ENCODE measurements at regions not wholly inside any gene's neighbourhood (a gene's known extent, or its start where the extent isn't known, plus 50 kb on each side); places are given as distances from the start of the nearest gene placed in this dataset.

DNA sequence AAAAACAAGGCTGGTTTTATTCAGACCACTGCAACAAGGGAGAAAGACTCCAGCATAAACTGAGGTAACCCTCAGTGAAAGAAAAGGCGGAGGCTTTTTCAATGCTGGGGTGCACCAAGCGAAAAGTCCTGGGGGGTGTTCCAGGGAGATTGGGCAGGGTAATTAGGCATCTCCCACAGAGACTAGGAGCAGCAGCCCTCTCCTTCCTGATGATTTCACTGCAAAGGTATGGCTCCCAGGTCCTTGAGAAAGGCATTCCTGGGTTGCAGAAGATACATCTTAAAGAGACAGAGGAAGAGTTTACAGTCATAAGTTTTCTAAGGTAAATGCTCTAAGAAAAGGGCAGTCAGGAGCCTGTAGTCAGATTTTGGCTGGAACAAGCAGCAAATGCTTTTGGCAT is 412.0 kb downstream of the FOXO1 start:
- TF ChIP-seq, protein P1, sequence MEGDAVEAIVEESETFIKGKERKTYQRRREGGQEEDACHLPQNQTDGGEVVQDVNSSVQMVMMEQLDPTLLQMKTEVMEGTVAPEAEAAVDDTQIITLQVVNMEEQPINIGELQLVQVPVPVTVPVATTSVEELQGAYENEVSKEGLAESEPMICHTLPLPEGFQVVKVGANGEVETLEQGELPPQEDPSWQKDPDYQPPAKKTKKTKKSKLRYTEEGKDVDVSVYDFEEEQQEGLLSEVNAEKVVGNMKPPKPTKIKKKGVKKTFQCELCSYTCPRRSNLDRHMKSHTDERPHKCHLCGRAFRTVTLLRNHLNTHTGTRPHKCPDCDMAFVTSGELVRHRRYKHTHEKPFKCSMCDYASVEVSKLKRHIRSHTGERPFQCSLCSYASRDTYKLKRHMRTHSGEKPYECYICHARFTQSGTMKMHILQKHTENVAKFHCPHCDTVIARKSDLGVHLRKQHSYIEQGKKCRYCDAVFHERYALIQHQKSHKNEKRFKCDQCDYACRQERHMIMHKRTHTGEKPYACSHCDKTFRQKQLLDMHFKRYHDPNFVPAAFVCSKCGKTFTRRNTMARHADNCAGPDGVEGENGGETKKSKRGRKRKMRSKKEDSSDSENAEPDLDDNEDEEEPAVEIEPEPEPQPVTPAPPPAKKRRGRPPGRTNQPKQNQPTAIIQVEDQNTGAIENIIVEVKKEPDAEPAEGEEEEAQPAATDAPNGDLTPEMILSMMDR (conservative IDR thresholded peaks at IDR 0.05; ENCODE audit: low read length) = no peak
- no peak for TF ChIP-seq EZH2phosphoT487 (IDR thresholded peaks at IDR 0.05; ENCODE audit: borderline replicate concordance, low read depth, low read length)
